K562 (cell line): ENCODE measurements at regions not wholly inside any gene's neighbourhood (a gene's known extent, or its start where the extent isn't known, plus 50 kb on each side); places are given as distances from the start of the nearest gene placed in this dataset.

Source experiments
- ATAC-seq: fragments of 200-7000 bp; cut with Tn5 transposase; 3 replicates; pipeline ENCODE4 v1.9.1; 2020; ENCODE audit warnings: moderate library complexity
- BruUV-seq: library from RNA; stranded (reverse); fragments of 400-500 nt; replicated peaks from 2 replicates; lab custom pipeline; 2021; lab: Mats Ljungman, UMichigan
- CTCF ChIA-PET: fragments of 300-600 bp; formaldehyde crosslinking; extraction: SDS; loops from one replicate; lab custom pipeline; 2021; ENCODE audit warnings: low intra/inter-chr PET ratio; lab: Yijun Ruan, JAX
- POLR2A ChIA-PET: fragments of 300-600, 350-650 bp; sonication (Branson Sonifier 250); formaldehyde crosslinking; extraction: SDS; loops from one replicate; lab custom pipeline; 2021; ENCODE audit warnings: antibody characterized with exemption, inconsistent platforms; lab: Yijun Ruan, JAX
- DNase-seq, 4 experiments: peaks; one replicate each; pipeline versions ENCODE4 v3.0.0 to v3.0.0-alpha.2; 2011 to 2018; ENCODE audit warnings: low spot score in 3 of 4, mixed read lengths in 3 of 4; ENCODE audit errors: extremely low read depth in 1 of 4
- FAIRE-seq: peaks from 2 replicates; lab custom pipeline; 2011; peaks lifted over from hg19 to GRCh38; lab: Jason Lieb, UNC
- H2AFZ ChIP-seq: 2 replicates; pipeline ENCODE4 v1.6.0; 2011; ENCODE audit warnings: low read depth, low read length, control low read depth, inconsistent platforms
- H3K27ac ChIP-seq: fragments of 200-600 bp; 3 replicates; pipeline ENCODE4 v1.8.0; 2011; ENCODE audit warnings: low read depth, mild to moderate bottlenecking, control low read depth, inconsistent platforms, low read length, moderate library complexity, mixed read lengths; ENCODE audit errors: extremely low read depth
- H3K27me3 ChIP-seq, 2 experiments: fragments of 300-600 bp in 1 of 2; 2 replicates in 1 of 2; 3 replicates in 1 of 2; pipeline versions ENCODE4 v1.6.0 to v1.8.0; 2011; ENCODE audit warnings: inconsistent platforms in 2 of 2, low read length in 2 of 2, mild to moderate bottlenecking in 1 of 2, mixed read lengths in 1 of 2, moderate library complexity in 1 of 2; ENCODE audit not compliant: control insufficient read depth in 2 of 2, insufficient read depth in 2 of 2
- H3K36me3 ChIP-seq: fragments of 300-600 bp; 3 replicates; pipeline ENCODE4 v1.8.0; 2011; ENCODE audit warnings: mild to moderate bottlenecking, low read length, inconsistent platforms; ENCODE audit not compliant: control insufficient read depth, insufficient read depth
- H3K4me1 ChIP-seq, 2 experiments: fragments of 200-600 bp in 1 of 2; replicated peaks in 1 of 2; 2 replicates in 1 of 2; 3 replicates in 1 of 2; pipeline versions ENCODE4 v1.5.1 to v1.8.0; 2011; ENCODE audit warnings: inconsistent platforms in 2 of 2, low read length in 2 of 2, mild to moderate bottlenecking in 1 of 2, mixed read lengths in 1 of 2, moderate library complexity in 1 of 2; ENCODE audit not compliant: control insufficient read depth in 2 of 2, insufficient read depth in 2 of 2
- H3K4me2 ChIP-seq: 2 replicates; pipeline ENCODE4 v1.6.1; 2011; ENCODE audit warnings: low read length, control low read depth, inconsistent platforms, mixed read lengths; ENCODE audit not compliant: insufficient read depth
- H3K4me3 ChIP-seq: fragments of 200-600 bp; sonication (generic), shearing (Covaris generic); 2 replicates; pipeline ENCODE4 v1.5.1; 2016; ENCODE audit warnings: control low read depth, inconsistent platforms
- H3K79me2 ChIP-seq: fragments of 200-600 bp; 3 replicates; pipeline ENCODE4 v1.8.0; 2011; ENCODE audit warnings: low read length, inconsistent platforms; ENCODE audit not compliant: control insufficient read depth, insufficient read depth
- H3K9ac ChIP-seq, 2 experiments: 2 replicates each; pipeline versions ENCODE4 v1.6.0 to v1.6.1; 2011; ENCODE audit warnings: low read depth in 2 of 2, low read length in 2 of 2, control low read depth in 1 of 2, inconsistent platforms in 1 of 2, mild to moderate bottlenecking in 1 of 2, mixed read lengths in 1 of 2; ENCODE audit not compliant: insufficient read depth in 1 of 2
- H3K9me1 ChIP-seq: one replicate; pipeline ENCODE4 v1.6.0; 2011; ENCODE audit warnings: inconsistent platforms, mild to moderate bottlenecking, low read length, moderate library complexity; ENCODE audit not compliant: control insufficient read depth, insufficient read depth
- H3K9me3 ChIP-seq: replicated peaks from 2 replicates; pipeline ENCODE4 v1.5.1; 2011; ENCODE audit warnings: low read depth, low read length, inconsistent platforms; ENCODE audit not compliant: control insufficient read depth, insufficient read depth
- H4K20me1 ChIP-seq: replicated peaks from 2 replicates; pipeline ENCODE4 v1.6.1; 2011; ENCODE audit warnings: low read length, inconsistent platforms, mixed read lengths; ENCODE audit not compliant: control insufficient read depth, insufficient read depth
- DMBX1 ChIP-seq: fragments of 250-450 bp; sonication (Bioruptor Pico); IDR thresholded peaks from 2 replicates; pipeline ENCODE4 v1.8.0; 2022; ENCODE audit warnings: inconsistent platforms, mild to moderate bottlenecking, moderate library complexity, borderline replicate concordance
- HMBOX1 ChIP-seq: sonication (generic); IDR thresholded peaks from 2 replicates; pipeline ENCODE4 v1.6.1; 2016
- HMG20B ChIP-seq: fragments of 250-450 bp; sonication (Bioruptor Pico); IDR thresholded peaks from 2 replicates; pipeline ENCODE4 v1.5.0; 2021; ENCODE audit warnings: mild to moderate bottlenecking
- HSF4 ChIP-seq: fragments of 250-450 bp; sonication (Bioruptor Pico); IDR thresholded peaks from 2 replicates; pipeline ENCODE4 v2.1.2; 2022; ENCODE audit warnings: mild to moderate bottlenecking, moderate library complexity, borderline replicate concordance
- SMARCB1 ChIP-seq: IDR thresholded peaks from 2 replicates; pipeline ENCODE4 v1.6.1; 2011; ENCODE audit warnings: improper control_type of control experiment, low read depth; ENCODE audit not compliant: insufficient read length
- TAF9B ChIP-seq: fragments of 450-650 bp; IDR thresholded peaks from 2 replicates; pipeline ENCODE4 v1.6.1; 2018; ENCODE audit warnings: mild to moderate bottlenecking; ENCODE audit not compliant: partially characterized antibody
- TARDBP ChIP-seq: fragments of 450-650 bp; IDR thresholded peaks from 2 replicates; pipeline ENCODE4 v1.6.1; 2016
- TSC22D4 ChIP-seq: fragments of 450-650 bp; IDR thresholded peaks from 2 replicates; pipeline ENCODE4 v1.6.1; 2016; ENCODE audit warnings: missing genetic modification characterization, missing biosample characterization, control low read depth
- ZBTB8A ChIP-seq: fragments of 450-650 bp; IDR thresholded peaks from 2 replicates; pipeline ENCODE4 v1.6.1; 2018; ENCODE audit warnings: mild to moderate bottlenecking, moderate library complexity; ENCODE audit not compliant: partially characterized antibody
- ZNF165 ChIP-seq: fragments of 250-450 bp; sonication (Bioruptor Pico); IDR thresholded peaks from 2 replicates; pipeline ENCODE4 v1.4.0; 2020; ENCODE audit warnings: borderline replicate concordance
- ZNF212 ChIP-seq: fragments of 450-650 bp; formaldehyde crosslinking; IDR thresholded peaks from 2 replicates; pipeline ENCODE4 v1.4.0; 2020; ENCODE audit warnings: mild to moderate bottlenecking
- ZNF449 ChIP-seq: fragments of 250-450 bp; sonication (Bioruptor Pico); IDR thresholded peaks from 2 replicates; pipeline ENCODE4 v1.8.0; 2022; ENCODE audit warnings: moderate library complexity, mild to moderate bottlenecking, inconsistent platforms
- WGBS: fragments of 100-300 bp; shearing (Covaris generic); methylation state at CpG from one replicate; pipeline ENCODE4 v1.1.6; 2016; ENCODE audit warnings: low coverage, mixed read lengths; ENCODE audit not compliant: insufficient coverage; ENCODE audit errors: missing lambda C conversion rate; 5-methylcytosine and 5-hydroxymethylcytosine counted together
- in situ Hi-C: fragments of 300-500 bp; cut with MboI; formaldehyde crosslinking; loops from 4 replicates; pipeline ENCODE4 v1.15.0; 2018; ENCODE audit warnings: inconsistent platforms, mixed read lengths
- intact Hi-C: fragments of 100-400 bp; cut with micrococcal nuclease; formaldehyde crosslinking; loops from 2 replicates; pipeline ENCODE4 v1.14.2; 2022

GRCh38 chr2:10982931-10983701 lies 71.4 kb downstream of the KCNF1 start:
- ChIA-PET POLR2A (interaction anchor here (0.8 kb wide), 1 partner anchor 9 kb away, joined by 4 read pairs; no protein-coding TSS in a partner anchor), CTCF (no interaction called here)
- Histone ChIP-seq H3K27ac (no peak overlapping the region), H3K9me3 (no peaks in the 10 kb centered on the region), H3K4me1 (no peaks in the 10 kb centered on the region), H3K79me2 (no peaks in the 10 kb centered on the region), H3K4me3 (no peak overlapping the region), H4K20me1 (no peaks in the 10 kb centered on the region; the same call in 1 of the 2 replicates), H3K27me3 (peaks cover 30 to 68% of the 10 kb centered on the region in 2 experiments; a peak in 4 of 5 replicates), H3K9me1 (no peaks in the 10 kb centered on the region), H3K4me2 (no peak overlapping the region), H3K36me3 (no peaks in the 10 kb centered on the region), H3K9ac (no peak overlapping the region), H2AFZ (no peak overlapping the region)
- TF ChIP-seq TARDBP = no peak
- no peak for TF ChIP-seq HMG20B (CRISPR knock-in tag)
- no peak for TF ChIP-seq TAF9B
- TF ChIP-seq ZNF212 (CRISPR knock-in tag) = no peak
- TF ChIP-seq SMARCB1 = no peak
- no peak for TF ChIP-seq ZBTB8A
- TF ChIP-seq HSF4 (CRISPR knock-in tag) = no peak
- no peak for TF ChIP-seq TSC22D4
- TF ChIP-seq DMBX1 (CRISPR knock-in tag) = no peak
- no peak for TF ChIP-seq ZNF449 (CRISPR knock-in tag)
- TF ChIP-seq HMBOX1 = no peak
- no peak for TF ChIP-seq ZNF165 (CRISPR knock-in tag)
- no peak for ATAC-seq
- DNase-seq = no peak
- intact Hi-C loops = no loop called here
- FAIRE-seq = no peak
- 0% methylated on average over 25 of the region's 25 CpGs for WGBS
- in situ Hi-C loops = no loop called here
- no TSS peak for BruUV-seq
